ENCODE measurements at regions not wholly inside any gene's neighbourhood (a gene's known extent, or its start where the extent isn't known, plus 50 kb on each side); places are given as distances from the start of the nearest gene placed in this dataset.

DNA sequence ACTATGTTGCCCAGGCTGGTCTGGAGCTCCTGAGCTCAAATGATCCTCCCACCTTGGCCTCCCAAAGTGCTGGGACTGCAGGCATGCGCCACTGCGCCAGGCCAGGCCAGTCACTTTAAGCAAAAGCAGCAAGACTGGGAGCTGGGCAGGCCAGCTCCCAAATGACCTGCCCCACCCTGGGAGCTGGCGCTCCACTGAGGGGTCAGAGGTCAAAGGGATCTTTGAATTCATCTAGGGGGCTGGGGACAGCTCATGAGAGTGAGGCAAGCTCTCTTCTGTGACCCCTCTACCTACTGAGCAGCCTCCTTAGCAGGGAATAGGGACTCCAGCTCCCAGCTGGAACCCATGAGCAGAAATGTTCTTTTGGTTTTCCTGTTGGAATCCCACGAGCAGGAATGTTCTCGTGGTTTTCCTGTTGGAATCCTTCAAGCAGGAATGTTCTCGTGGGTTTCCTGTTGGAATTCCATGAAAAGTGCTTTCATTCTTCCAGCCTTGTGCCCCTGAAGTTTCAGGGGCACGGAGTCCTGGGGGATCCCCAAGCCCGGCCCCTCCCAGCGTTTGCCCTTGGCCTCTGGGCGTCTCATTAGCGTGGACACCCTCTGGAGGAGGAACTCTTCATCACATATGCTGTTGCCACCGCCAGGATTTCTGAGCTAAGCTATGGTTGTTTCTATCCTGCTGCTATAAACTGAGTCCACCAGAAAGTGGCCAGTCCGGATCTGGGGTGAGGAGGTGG is 162.0 kb upstream of the HAAO start:
- no peak for DNase-seq (ENCODE audit: low spot score)
- TF ChIP-seq, protein P1, sequence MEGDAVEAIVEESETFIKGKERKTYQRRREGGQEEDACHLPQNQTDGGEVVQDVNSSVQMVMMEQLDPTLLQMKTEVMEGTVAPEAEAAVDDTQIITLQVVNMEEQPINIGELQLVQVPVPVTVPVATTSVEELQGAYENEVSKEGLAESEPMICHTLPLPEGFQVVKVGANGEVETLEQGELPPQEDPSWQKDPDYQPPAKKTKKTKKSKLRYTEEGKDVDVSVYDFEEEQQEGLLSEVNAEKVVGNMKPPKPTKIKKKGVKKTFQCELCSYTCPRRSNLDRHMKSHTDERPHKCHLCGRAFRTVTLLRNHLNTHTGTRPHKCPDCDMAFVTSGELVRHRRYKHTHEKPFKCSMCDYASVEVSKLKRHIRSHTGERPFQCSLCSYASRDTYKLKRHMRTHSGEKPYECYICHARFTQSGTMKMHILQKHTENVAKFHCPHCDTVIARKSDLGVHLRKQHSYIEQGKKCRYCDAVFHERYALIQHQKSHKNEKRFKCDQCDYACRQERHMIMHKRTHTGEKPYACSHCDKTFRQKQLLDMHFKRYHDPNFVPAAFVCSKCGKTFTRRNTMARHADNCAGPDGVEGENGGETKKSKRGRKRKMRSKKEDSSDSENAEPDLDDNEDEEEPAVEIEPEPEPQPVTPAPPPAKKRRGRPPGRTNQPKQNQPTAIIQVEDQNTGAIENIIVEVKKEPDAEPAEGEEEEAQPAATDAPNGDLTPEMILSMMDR (IDR thresholded peaks at IDR 0.05; ENCODE audit: extremely low read depth, missing control alignments): no peak

DNA sequence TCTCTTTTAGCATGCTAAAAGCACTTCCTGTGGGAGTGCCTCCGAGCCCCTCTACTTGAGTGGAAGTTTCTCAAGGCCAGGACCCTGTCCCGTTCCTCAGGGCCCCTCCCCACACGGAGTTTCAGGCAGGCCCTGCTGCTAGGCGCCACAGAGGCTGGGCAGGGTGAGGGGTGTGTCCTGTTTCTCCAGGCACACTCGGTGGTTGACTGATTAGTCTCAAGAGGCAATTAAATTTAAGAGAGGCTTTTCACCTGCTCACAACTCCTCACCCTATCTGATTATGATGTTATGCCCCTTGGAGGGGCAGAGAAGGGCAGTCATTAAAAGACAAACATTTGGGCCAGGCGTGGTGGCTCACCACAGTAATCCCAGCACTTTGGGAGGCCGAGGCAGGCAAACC is 160.8 kb upstream of the HAAO start:
- TF ChIP-seq, protein P1 (IDR thresholded peaks at IDR 0.05; ENCODE audit: extremely low read depth, missing control alignments): no peak
- DNase-seq (ENCODE audit: low spot score): no peak

DNA sequence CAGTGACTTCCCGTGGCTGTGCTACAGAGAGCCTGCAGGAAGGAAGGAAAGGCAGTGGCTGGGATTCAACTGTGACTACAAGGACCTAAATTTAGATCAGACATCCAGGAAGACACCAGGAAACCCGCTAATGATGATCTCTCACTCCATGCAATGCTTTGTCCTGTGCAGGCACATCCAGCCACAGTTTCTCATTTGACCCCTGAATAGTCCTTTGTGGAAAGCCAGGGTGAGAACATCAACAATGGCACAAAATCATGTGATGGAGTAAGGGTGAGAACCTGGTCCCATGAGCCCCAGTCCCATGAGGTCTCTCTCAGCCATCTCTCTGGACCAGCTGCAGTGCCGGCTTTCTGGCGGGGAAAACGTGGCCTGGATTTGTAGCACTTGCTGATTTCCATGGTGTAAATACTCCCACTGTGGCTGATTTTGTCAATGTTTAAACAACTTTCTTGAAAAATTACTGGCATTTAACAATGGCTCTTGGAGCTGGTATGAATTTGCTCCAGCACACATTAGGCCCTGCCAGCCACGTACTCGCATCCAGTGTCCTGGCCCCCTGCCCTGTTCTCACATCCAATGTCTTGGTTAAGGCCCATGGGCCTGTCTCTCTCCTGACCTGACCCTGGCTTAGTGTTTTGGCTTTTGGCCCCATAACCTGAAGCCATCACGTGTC is 159.0 kb upstream of the HAAO start:
- DNase-seq (ENCODE audit: low spot score): no peak
- TF ChIP-seq, protein P1 (IDR thresholded peaks at IDR 0.05; ENCODE audit: extremely low read depth, missing control alignments): no peak

DNA sequence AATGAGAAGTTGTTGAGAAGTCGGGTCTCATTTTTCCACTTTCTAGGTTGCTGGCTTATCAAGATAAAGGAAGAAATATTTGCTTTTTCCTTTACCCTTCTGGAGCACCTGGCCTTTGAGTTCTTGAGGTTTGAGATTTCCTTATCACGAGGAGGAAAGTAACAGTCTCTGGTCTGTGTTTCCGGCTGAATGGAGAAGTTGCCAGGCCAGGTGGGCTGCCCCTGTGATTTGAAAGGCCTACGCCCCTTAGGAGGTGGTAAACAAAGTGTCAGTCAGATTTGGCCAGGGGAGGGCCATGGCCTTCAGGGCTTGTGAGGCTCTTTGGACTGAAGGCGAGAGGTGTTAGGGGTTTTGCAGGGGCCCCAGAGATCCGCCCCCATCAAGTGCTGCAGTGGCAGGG is 156.7 kb upstream of the HAAO start:
- DNase-seq (ENCODE audit: low spot score): no peak
- TF ChIP-seq, protein P1 (IDR thresholded peaks at IDR 0.05; ENCODE audit: extremely low read depth, missing control alignments): no peak

DNA sequence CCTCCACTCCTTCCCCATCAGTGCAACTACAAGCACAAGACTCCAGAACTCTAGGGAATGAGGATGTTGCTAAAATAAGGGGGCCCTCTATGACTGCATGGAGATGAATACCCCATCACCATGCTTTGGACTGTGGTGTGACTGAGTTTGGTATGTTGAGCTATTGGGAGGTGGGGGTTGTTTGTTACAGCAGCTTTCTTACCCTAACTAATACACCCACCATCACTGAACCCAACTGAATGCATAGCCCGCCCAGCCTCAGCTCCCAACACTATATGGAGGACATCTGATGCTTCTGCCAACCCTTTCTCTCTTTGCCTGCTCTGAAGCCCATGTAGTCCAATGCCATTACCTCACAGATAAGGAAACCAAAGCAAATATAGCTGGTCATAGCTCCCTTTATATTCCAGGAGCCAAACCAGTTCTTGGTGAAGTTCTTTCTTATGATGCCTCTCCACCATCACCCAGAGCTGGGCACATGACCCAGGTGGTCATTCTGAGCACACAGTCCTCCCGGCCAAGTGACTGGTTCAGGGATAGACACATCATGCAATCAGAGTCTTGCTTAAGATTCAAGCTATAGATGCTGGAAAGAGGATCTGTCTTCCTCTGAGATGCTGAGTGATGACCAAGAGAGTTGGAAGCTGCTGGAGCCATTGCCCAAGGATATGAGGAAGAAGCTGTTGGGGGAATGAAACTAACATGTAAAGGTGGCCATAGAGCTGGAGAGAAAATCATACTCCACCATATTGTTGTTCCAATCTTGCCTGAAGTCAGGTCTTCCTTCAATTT is 155.6 kb upstream of the HAAO start:
- DNase-seq (ENCODE audit: low spot score): no peak
- TF ChIP-seq, protein P1 (IDR thresholded peaks at IDR 0.05; ENCODE audit: extremely low read depth, missing control alignments): no peak

DNA sequence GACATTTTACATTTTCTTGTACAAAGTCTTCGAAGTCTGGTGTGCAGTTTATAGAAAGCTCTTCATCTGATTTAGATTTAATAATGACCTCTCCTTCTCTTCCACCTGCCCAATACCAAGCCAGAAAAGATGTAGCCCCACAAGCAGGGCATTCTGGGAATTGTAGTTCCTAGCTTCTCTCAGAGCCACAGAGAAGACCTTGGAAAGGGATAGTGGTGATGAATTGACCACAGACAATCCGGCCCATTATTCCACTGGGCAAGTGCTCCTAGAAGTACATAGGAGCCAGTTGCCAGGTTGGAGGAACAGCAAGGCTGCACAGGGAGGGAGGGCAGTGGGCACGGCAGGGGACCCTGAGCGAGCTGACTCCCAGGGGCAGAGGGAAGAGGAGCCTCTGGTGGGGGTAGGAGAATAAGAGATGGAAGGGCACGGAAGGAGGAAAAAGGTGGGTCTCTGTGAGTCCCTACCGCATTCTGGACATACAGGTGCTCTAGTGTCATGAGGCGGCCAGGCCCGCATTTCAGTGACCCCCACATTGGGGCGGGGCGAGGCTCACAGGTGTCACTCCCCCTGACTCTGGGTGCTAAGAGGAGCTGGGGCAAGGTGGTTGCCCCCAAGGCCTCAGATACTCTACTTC is 152.5 kb upstream of the HAAO start:
- TF ChIP-seq, protein P1 (IDR thresholded peaks at IDR 0.05; ENCODE audit: extremely low read depth, missing control alignments): no peak
- DNase-seq (ENCODE audit: low spot score): no peak

All from GM20000 (cell line).